NCI-H748 treated with DMSO at 0.1 percent for 48 hours (cell line): ENCODE measurements at regions not wholly inside any gene's neighbourhood (a gene's known extent, or its start where the extent isn't known, plus 50 kb on each side); places are given as distances from the start of the nearest gene placed in this dataset.
"Not testable (repeated sequence)": the region's sequence is repeated elsewhere in the genome, so short reads cannot be mapped to it uniquely, and the experiment has no call there.

Experiments used
- DNase-seq: peaks from one replicate; lab custom pipeline; 2025; lab: John Stamatoyannopoulos, UW

DNA sequence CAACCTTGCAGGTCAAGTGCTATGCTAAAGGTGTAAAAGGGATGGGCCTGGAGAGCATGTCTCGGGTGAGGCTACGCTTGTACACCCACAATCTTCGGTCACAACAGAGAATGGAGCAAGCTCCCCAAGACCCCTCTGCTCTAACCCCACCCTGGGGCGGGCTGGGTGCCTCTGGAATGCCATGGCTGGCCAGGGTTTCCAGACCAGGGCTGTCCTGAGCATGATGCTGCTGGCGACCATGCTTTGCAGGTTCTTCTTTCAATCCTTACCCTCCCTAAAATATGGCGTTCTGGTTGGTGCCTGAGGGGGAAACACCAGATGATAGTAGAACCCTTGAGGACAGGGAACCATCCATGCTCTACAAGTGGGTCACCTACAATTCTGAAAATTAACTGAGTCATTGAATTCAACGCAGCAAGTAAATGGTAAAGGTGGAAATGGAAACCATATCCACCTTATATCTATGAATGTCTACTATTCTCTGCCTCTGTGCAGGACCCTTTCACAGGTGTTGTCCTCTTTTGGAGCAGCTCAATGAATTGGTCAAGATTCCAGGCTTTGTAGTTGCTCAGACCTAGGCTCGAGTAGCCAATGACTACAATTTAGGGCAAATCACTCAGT lies 111.6 kb upstream of the EGLN3 start:
- no peak for DNase-seq

DNA sequence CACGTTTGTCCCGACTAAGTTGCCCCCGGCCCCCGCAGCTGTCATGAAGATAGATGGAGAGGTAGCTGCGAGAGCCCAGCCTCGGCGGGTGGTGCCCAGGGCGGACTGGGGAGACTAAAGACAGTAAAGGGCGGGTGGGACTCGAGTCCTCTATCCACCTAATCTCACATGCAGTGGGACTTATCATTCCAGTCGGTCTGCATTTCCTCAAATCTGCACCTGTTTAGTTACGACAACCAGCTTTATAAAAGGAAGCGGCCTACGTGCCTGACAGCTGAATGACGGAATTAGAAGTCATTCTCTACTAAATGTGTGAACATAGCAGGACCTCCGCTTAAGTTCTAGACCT lies 109.8 kb upstream of the EGLN3 start:
- DNase-seq, result no peak

DNA sequence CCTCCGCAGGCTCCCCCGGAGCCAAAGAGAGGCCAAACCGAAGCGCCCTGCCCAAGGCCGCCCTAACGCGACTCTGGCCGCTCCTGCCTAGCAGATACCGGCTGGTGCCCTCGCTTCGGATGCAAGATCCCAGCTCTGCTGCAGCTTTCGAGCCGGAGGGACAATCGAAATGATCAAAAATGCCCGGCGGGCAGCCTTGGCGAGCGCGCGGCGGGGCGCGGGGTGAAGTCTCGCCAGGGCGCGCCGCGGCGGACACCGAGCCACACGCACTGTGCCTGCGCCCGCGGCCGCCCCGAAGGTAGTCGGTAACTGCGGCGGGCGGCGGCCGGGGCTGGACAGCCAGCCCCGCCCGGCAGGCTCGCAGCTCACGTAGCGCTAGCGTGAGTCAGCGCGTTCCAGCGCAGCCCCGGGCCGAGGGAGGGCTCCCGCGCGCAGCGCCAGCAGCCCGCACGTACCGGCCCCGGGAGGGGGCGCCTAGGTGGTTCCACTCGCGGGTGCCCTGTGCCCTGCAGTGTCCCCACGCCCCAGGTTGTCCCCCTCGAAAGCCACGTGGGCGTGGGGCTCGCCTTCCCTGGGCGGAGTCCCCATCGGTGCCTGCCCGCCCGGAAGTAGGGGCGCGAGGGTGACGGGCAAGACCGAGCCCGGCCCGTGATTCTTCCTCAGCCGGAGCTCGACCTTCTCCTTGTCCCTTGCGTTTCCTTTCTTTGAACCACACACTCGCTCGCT lies 109.2 kb upstream of the EGLN3 start:
- peak; percentile 21 for DNase-seq

DNA sequence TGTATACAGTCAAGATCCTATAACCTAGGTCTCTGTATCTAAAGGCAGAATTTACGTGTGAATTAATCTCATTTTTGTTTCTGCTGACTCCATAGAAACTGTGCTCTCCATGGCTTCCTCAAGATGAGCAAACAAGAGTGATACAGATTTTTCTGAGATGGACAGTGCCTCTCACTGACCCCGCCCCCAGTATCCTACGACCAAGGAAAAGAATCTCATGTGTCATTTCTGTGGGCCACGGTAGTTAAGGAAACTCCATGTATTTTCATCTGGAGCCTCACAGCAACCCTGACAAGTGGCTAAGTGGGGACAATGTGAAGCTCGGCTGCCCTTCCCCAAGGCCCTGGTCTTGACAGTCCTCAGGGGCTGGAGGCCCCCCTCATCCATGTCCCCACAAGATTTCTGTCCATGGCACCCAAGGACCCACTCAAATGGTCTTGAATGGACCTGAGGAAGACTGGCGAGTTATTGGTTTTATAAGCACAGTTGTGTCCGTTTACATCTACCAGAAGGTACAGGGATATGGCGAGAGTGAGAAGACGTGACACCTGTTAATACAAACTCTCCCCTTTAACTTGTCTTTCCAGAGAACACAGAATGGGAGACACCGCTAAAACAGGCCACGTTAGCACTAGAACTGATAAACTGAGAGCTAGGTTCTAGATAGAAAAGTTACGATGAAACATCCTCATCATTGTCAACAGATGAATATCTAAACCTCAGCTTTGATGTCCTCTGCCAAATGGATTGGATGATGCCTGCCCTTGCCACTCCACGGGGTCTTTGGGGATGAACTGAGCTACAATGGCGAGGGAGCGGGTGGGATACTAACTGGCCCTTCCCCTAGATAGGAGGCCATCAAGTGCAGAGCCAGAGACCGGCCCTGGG lies 108.4 kb upstream of the EGLN3 start:
- DNase-seq, result no peak

DNA sequence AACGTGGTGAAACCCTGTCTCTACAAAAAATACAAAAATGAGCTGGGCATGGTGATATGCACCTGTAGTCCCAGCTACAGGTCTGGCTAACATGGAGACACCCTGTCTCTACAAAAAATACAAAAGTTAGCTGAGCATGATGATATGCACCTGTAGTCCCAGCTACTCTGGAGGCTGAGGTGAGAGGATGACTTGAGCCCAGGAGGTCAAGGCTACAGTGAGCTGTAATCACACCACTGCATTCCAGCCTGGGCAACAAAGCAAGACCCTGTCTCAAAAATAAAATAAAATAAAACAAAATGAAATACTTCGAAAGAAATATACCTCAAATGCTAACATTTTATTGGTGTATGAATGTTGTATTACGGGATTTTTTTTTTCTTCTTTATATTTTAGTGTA lies 107.6 kb upstream of the EGLN3 start:
- DNase-seq, result no peak

DNA sequence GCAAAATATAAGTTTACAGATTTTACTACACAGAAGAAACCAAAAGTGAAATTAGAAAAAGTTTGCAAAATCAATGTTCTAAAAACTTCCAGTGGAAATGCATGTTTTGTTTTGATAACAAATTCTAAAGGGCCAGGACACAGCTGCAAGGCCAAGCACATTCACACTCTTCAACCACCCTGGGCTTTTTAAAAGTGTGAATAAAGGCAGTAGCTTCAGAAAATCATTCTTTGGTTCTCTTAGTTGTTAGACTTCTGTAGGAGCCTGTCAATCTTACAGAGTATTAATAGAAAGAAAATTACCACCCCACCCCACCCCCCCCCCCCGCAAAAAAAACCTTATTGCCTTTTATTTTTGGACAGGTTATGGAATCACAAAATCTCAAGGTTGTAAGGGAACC lies 105.2 kb upstream of the EGLN3 start:
- DNase-seq, result no peak

DNA sequence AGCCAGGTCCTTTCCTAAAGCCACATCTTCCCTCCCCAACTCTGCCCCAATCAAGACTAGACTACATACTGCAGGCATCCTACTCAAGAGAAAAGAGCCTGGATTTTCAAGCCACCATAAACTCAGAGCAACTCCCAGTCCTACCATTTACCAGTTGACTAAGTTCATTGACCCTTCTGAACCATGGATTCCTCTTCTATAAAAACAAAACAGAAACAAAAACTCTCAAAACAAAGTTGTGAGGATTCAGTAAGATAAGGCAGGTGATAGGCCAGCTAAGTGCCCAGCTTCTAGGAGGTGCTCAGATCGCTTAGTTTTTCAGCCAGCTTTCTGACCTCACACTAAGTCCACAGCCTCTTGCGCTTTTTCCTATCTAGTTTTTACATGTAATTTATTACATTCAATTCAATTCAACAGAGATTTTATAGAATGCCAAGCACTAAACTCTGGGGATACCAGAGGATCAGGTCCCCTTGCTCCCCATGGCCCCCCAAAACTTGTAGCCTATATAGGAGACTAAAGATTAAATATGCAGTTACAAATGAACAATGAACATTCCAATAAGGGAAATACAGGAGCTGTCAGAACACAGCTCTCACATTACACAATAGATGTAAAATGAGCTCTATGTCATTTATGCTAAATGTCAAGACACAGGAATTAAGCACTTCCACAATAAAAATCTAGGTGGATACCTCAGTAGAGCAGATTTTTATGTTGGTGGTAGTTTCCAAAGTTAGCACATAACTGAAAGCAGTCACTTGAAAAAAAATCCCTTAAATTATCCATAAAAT lies 104.5 kb upstream of the EGLN3 start:
- no peak for DNase-seq

DNA sequence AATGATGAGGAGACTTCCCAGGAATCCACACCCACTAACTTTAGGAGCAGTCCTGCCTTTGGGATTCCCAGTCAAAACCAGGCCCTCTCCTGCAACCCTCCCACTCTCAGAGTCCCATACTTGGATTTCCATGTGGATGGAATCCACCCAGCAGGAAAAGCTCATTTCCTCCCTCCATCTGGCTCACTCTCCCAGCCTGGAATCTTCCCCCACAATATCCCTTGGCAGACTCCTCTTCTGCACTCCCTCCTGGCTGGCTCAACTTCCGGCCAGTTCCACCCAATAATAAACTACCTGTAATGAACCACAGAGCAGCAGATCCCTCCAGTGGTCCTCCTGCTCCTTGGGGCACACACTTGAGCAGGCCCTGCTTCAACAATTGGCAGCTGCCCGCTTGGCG lies 102.8 kb upstream of the EGLN3 start:
- no peak for DNase-seq

DNA sequence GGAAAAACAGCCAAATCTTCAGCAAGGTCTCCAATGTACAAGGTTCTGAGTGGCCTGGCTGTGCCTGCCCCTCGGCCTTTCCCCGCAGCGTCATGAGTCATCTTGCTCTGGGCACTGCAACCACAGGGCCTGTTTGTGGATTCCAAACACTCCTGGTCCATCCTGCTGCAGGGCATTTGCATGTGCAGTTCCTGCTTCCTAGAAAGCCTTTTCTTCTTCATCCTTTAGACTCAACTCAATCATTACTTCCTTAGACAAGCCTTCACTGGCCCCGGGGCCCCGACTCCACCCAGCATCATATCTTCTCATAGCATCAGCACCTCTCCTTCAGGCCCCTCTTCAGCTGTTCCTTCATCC lies 101.8 kb upstream of the EGLN3 start:
- DNase-seq, result no peak

DNA sequence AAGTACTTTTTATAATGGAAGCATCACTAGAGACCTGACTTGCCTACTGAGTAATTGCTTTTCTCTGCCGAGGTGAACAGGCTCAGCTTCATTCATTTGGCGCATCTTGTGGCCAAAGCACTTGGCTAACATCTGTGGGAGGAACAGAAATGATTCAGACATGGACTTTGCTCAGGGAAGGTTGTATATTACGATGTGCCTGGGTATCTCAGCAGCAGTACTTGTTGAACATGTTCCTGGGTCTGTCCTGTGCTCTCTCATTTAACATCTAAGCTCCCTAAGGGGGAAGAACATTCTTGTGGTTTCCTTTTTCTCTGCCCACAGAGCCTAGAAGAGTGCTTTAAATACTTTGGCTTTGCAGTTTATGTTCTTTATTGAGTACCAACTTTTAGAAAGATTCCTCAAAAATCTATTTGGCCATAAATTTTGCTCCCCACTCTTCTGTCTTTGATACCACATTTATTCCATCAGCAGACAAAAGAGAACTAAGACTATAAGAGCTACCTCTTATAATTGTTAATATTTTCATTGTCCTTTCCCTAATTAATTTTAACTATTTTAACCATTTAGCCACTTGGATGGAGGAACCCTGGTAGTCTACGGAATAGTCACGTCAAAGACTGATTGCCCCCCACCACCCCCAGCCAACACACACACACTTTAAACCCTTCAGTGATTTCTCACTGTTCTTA lies 101.2 kb upstream of the EGLN3 start:
- DNase-seq, result no peak

DNA sequence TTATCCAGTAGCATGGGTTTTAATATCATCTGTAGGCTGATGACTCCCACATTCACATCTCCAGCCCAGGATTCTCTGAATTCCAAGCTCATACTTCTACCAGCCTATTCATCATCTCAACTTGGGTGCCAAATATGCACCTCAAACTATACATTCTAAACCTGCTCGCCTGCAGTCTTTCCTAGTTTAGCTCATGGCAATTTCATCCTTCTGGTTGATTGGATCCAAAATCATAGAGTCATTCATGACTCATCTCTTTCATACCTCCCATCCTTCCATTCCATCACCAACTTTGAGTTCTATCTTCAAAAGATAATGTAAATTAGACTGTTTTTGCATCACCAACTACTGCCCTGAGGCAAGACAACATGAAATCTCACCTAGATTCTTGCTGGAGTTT lies 99.7 kb upstream of the EGLN3 start:
- no peak for DNase-seq

DNA sequence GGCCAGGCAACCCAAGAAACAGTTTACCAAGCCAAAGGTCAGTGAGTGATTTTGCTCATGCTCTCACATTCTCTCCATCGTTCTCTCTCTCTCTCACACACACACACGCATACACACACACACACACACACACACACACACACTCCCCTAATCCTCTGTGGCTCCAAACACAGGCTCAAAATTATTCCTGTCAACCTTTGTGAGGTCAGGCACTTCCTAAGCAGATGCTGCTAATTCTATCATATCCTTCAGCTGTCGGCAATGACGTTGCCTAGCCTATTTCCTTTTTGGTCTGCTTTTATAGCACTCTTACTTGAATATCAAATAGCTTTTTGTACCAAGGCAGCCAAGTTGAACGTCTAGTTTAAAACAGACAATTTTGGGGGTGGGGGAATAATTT lies 98.9 kb upstream of the EGLN3 start:
- no peak for DNase-seq

DNA sequence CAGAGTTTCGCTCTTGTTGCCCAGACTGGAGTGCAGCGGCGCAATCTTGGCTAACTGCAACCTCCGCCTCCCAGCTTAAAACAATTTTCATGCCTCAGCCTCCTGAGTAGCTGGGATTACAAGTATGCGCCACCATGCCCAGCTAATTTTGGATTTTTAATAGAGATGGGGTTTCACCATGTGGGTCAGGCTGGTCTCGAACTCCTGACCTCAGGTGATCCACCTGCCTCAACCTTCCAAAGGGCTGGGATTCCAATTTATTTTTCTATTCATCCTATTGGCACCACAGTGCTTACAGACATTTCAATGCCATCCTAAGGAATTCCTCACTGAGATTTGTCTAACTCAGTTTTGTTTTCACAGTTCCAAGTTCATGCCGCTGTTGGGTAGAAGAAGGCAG lies 98.3 kb upstream of the EGLN3 start:
- not testable (repeated sequence) for DNase-seq

DNA sequence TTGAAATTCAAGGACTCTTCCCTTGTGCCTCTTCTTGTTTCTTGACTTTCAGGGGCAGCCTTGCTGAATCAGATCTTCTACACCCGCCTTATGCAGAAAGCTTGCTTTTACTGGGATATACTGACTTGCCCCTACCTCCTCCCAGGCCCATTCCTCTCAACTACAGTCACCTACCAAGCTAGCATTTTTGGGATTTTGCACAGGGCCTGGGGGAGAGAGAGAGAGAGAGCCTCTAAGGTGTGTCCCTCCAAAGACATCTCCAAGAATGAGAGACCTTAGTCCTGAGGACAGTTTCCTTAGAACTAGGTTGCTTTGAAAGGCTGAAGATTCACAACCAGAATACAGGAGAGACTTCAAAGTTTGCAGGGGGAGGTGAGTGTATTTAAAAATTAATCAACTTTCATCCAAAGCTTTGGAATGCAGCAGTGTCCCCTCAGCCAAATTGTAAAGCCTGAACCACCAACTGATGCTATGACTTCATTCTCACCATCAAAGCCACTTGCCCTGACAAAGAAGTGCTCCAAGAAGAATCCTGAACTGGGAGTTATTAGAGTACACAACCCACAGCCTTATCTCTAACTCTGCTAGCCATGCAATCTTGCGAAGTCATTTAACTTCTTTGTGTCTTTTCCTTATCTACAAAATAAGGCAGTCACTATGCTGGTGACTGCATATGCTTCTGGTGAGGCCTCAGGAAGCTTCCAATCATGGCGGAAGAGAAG lies 96.1 kb upstream of the EGLN3 start:
- DNase-seq, result no peak

DNA sequence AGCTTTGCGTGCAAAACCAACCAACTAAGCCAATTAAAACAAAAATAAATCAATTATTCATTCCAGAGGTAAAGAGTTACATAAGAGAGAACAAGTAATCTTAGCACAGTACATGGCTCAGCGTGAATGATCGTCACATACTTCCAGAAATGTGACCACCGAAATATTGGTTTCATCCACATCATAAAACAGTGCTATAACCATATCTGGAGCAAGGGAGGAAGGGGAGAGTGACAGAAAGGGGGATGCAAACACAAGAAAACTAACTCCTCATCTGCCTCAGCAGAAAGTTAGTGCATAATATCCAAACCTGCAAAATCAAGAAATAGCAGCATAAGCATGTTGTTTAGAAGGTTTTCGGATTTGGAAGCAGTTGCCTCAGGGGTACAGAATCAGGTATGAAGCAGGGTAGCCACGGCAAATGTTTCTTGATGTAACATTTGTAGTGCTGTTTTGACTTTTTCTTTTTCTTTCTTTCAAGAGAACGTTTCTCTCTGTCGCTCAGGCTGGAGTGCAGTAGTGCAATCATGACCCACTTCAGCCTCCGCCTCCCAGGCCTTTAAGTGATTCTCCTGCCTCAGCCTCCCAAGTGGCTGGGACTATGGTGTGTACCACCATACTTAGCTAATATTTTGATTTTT lies 93.9 kb upstream of the EGLN3 start:
- no peak for DNase-seq

DNA sequence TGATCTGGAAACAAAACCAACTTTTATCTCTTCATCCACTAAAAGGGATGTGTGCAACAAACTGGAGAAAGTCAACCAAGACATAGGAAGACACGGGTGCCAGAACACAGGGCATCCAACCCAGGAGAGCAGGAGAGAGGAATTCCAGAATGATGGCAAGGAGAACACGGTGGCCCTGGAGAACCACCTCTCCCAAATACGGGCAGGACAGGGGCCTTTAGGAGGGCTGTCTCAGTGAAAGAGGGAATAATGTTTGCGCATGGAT lies 93.4 kb upstream of the EGLN3 start:
- no peak for DNase-seq

DNA sequence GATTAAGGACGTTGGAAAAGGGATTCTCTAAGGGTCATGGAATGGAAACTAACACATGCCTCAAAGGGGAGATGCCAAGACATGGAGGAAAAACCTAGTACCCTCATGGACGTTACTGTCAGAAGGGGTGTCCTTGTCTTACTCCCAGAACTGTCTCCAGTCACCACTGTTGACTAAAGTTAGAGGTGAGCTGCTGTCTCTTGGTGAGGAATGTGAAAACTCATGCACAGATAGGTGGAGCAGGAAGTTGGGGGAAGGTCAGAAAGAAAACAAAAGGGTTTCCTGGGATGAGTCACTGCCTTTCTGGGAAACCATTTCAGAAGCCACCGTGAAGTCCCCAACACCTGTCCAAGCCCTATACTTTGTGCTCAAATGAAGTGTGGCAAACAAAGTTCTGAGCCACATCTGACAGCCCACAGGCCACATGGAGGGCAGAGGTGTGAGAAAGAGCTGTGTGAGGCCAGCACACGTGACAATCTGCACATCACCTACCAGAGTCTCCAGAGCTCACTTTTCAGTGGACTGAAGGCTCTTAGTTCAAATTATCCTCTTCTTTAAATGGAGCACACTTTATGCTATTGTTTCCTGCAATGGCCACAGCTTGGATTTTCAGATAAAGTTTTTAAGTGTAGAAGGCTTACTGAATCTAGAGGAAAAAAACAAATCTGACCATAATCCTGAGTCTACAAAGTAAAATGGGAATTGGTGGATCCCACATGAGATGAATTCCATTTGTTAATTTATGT lies 92.9 kb upstream of the EGLN3 start:
- DNase-seq, result no peak

DNA sequence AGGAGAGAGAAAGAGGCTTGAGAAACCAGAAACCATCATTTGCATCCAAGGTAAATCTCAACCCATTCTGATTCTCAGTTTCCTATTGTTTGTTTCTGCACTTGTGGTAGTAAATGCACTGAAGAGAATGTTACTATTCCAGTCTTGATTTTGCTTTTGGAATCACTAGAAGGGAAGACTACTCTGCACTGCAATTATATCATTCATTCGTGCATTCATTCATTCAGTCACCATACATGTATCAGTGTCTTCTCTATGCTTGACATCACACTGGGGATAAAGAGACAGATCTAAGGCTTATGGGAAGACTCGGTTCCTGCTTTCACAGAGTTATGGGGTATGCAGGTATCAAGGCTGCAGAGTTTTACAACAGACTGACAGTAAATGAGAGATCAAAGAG lies 90.3 kb upstream of the EGLN3 start:
- no peak for DNase-seq

DNA sequence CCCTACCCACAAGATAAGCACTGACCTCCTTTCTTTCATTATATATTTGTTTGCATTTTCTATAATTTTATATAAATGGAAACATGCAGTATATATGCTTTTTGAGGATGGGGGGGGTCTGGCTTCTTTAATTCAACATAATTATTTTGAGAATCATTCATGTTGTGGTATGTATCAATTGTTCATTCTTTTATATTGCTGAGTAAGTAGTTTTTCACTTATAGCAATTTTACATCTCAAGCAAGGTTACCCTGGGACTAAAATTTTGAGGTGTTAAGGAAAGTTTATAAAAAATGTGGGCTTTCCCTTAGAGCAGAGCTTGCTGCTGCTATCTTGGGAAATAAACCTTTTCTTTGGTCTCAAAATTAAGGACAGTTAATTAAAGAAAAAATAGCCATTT lies 89.9 kb upstream of the EGLN3 start:
- no peak for DNase-seq

DNA sequence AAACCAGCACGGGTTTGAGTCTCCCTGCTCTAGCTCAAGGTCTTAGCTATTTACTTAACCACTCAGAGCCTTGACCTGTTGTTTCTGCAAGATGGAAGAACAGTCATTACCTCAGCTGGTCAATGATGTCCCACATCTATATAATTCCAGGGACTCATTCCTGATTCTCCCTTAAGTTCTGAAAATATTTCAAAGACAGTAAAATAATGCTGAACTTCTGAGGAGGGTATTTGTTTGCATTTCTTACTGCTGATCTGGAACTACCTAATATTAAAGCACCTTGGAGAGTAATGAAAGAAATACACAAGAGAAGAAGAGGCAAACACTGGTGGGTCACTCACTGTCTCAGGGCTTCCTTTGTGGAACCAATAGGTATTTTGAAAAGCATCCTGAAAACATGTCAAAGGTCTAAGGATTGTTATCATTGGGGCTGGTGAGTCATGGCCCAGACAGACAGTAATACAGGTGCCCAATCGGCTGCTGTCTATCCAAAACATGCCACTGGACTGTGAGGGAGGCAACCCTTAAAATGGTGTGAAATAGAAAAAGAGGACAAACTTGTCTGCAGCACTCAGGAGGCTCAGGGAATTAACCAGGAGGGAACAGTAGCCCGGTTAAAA lies 88.7 kb upstream of the EGLN3 start:
- DNase-seq, result no peak
